ENCODE measurements at regions not wholly inside any gene's neighbourhood (a gene's known extent, or its start where the extent isn't known, plus 50 kb on each side); places are given as distances from the start of the nearest gene placed in this dataset.

DNA sequence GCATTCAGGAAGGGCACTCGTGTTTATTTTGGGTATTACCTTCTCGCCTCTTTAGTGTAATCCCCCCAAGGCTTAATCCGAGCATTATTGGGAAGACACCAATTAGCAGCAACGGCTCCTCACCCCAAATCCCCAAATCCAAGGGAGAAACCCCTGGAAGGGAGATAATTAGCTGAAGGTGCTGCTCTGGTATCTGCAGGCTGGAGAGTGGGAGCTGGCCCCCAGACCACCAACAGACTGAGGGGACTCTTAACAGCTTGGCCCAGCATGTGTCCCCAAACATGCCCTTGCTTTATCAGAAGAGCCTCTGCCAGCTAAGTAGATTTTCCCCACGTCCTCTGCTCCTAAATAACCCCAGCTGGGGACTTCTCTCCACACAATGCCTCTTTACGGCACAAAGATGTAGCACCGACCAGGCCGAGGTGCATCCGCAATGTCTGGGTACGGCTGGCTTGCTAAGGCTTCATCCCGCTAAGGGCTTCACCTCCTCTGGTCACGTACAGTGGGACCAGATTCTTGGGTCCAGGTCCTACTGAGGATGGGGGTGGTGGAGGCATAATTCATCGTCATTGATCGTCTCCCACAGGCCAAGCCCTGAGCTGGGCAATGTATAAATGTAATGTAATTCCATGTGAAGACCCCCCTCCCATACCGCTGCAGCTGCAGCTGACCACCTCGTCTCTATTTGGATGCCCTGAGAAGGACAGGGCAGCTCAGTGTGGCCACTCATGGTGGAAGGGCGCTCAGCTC lies 123.7 kb upstream of the GSC start:
- TF ChIP-seq, protein P1, sequence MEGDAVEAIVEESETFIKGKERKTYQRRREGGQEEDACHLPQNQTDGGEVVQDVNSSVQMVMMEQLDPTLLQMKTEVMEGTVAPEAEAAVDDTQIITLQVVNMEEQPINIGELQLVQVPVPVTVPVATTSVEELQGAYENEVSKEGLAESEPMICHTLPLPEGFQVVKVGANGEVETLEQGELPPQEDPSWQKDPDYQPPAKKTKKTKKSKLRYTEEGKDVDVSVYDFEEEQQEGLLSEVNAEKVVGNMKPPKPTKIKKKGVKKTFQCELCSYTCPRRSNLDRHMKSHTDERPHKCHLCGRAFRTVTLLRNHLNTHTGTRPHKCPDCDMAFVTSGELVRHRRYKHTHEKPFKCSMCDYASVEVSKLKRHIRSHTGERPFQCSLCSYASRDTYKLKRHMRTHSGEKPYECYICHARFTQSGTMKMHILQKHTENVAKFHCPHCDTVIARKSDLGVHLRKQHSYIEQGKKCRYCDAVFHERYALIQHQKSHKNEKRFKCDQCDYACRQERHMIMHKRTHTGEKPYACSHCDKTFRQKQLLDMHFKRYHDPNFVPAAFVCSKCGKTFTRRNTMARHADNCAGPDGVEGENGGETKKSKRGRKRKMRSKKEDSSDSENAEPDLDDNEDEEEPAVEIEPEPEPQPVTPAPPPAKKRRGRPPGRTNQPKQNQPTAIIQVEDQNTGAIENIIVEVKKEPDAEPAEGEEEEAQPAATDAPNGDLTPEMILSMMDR (IDR thresholded peaks at IDR 0.05; ENCODE audit: unreplicated experiment), result no peak
- no peaks in the 10 kb centered on the region for H3K4me1 Mint-ChIP-seq (ENCODE audit: low read depth)
- H3K9me3 Mint-ChIP-seq (ENCODE audit: low read depth), result no peaks in the 10 kb centered on the region
- H3K27me3 Mint-ChIP-seq, result peaks cover 23% of the 10 kb centered on the region
- H3K4me3 Mint-ChIP-seq (ENCODE audit: low read depth), result no peak overlapping the region
- H3K36me3 Mint-ChIP-seq (ENCODE audit: insufficient read depth), result no peaks in the 10 kb centered on the region
- no peak overlapping the region for H3K27ac Mint-ChIP-seq
- no peak for DNase-seq (ENCODE audit: low spot score, unreplicated experiment)

DNA sequence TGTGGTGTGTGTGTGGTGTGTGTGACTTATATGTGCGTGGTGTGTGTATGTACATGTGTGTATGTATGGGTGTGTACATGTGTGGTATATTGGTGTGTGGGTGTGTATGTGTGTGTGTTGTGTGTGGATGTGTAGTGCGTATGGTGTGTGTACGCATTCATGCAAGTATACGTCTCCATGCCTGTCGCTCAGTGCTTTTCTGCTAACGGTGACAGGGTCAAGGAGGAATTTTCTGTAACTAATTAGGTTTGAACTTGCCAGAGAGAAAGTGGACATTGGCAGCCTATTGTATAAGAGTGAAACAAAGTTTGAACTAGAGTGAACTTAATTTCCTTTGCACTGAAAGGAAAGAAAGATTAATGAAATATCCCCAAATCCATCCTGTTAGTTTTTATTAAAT lies 120.9 kb upstream of the GSC start:
- Mint-ChIP-seq H3K4me1 (ENCODE audit: low read depth) (peaks cover 3% of the 10 kb centered on the region), H3K36me3 (ENCODE audit: insufficient read depth) (no peaks in the 10 kb centered on the region), H3K27ac (no peak overlapping the region), H3K4me3 (ENCODE audit: low read depth) (no peak overlapping the region), H3K27me3 (peaks cover 21% of the 10 kb centered on the region), H3K9me3 (ENCODE audit: low read depth) (no peaks in the 10 kb centered on the region)
- TF ChIP-seq, protein P1 (IDR thresholded peaks at IDR 0.05; ENCODE audit: unreplicated experiment), result no peak
- no peak for DNase-seq (ENCODE audit: low spot score, unreplicated experiment)

DNA sequence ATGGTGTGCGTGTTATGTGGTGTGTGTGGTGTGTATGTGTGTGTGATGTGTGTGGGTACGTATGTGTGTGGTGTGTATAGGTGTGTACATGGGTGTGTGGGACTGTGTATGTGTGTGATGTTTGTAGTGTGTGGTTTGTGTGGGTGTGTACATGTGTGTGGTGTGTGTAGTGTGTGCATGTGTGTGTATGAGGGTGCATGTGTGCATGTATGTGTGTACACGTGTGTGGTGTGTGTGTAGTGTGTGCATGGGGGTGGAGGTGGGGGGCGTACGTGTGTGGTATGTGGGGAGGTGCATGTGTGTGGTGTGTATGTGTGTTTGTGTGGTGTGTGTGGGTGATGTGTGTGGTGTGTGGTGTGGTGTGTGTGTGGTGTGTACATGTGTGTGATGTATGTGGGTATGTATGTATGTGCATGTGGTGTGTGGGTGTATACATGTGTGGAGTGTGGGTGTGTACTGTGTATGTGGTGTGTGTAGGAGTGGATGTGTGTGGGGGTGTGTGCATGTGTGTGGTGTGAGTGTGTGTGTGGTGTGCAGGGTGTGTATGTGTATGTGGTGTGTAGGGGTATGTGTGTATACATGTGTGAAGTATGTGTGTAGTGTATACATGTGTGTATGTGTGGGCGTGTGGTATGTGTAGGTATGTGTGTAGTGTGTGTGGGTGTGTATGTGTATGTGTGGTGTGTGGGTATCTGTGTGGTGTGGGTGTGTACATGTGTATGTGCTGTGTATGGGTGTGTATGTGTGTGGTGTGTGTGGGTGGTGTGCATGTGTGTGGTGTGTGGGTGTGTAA lies 119.8 kb upstream of the GSC start:
- Mint-ChIP-seq H3K4me3 (ENCODE audit: low read depth) (no peak overlapping the region), H3K4me1 (ENCODE audit: low read depth) (peaks cover 7% of the 10 kb centered on the region), H3K27me3 (peaks cover 30% of the 10 kb centered on the region), H3K36me3 (ENCODE audit: insufficient read depth) (no peaks in the 10 kb centered on the region), H3K27ac (no peak overlapping the region), H3K9me3 (ENCODE audit: low read depth) (no peaks in the 10 kb centered on the region)
- DNase-seq (ENCODE audit: low spot score, unreplicated experiment), result no peak
- TF ChIP-seq, protein P1 (IDR thresholded peaks at IDR 0.05; ENCODE audit: unreplicated experiment), result no peak

DNA sequence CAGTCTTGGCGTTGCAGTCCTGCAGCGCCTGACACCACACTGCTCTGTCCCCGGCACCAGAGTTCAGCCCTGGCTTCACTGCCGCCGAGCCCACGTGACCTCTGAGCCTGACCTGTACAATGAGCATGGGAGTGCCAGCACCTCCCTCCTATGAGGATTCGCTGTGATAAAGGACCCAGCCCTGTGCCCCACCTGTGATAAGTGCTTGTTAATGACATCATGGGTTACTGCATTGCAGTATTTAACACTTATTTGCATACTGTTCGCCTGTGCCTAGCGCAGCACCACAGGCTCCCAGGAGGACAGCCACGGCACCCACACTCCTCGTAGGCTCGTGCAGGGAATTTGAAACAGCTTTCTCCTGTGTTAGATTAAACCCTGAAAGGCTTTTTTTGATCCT lies 118.2 kb upstream of the GSC start:
- TF ChIP-seq, protein P1 (IDR thresholded peaks at IDR 0.05; ENCODE audit: unreplicated experiment), result no peak
- H3K9me3 Mint-ChIP-seq (ENCODE audit: low read depth), result no peaks in the 10 kb centered on the region
- H3K4me1 Mint-ChIP-seq (ENCODE audit: low read depth), result peaks cover 8% of the 10 kb centered on the region
- peaks cover 32% of the 10 kb centered on the region for H3K27me3 Mint-ChIP-seq
- H3K36me3 Mint-ChIP-seq (ENCODE audit: insufficient read depth), result no peaks in the 10 kb centered on the region
- H3K27ac Mint-ChIP-seq, result no peak overlapping the region
- H3K4me3 Mint-ChIP-seq (ENCODE audit: low read depth), result no peak overlapping the region
- DNase-seq (ENCODE audit: low spot score, unreplicated experiment), result no peak

DNA sequence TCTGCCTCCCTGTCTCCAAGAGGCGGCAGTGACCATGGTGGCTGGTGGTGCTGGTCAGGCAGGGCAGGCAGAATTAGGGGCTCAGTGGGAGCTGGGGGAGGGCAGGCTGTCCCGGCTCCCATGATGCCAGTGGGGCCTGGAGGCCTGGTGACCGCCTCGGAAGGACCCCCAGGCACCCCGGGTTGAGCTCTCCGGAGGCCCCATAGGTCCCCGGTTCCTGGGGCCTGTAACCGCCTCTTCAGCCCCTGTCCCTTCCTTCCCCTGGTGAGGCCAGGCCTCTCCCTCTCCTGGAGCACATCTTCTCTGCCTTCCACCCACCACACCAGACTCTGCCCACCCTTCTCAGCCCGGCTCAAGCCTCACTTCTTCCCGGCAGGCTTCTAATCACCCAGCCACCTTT lies 117.7 kb upstream of the GSC start:
- H3K36me3 Mint-ChIP-seq (ENCODE audit: insufficient read depth), result no peaks in the 10 kb centered on the region
- no peak for DNase-seq (ENCODE audit: low spot score, unreplicated experiment)
- TF ChIP-seq, protein P1 (IDR thresholded peaks at IDR 0.05; ENCODE audit: unreplicated experiment), result no peak
- H3K9me3 Mint-ChIP-seq (ENCODE audit: low read depth), result no peaks in the 10 kb centered on the region
- H3K27ac Mint-ChIP-seq, result no peak overlapping the region
- peaks cover 8% of the 10 kb centered on the region for H3K4me1 Mint-ChIP-seq (ENCODE audit: low read depth)
- H3K4me3 Mint-ChIP-seq (ENCODE audit: low read depth), result no peak overlapping the region
- H3K27me3 Mint-ChIP-seq, result peaks cover 31% of the 10 kb centered on the region

All from progenitor cell of endocrine pancreas (in vitro differentiated cells).